GM23338 (cell line): ENCODE measurements at regions not wholly inside any gene's neighbourhood (a gene's known extent, or its start where the extent isn't known, plus 50 kb on each side); places are given as distances from the start of the nearest gene placed in this dataset.

Experiments used
- ATAC-seq: fragments of 200-7000 bp; cut with Tn5 transposase; 3 replicates; pipeline ENCODE4 v1.9.1; 2020
- DNase-seq: peaks from one replicate; pipeline ENCODE4 v3.0.0-alpha.2; 2015; ENCODE audit warnings: low spot score
- H2AFZ ChIP-seq: fragments of 200-600 bp; sonication (generic); 2 replicates; pipeline ENCODE4 v1.8.0; 2016; ENCODE audit warnings: antibody characterized with exemption, mild to moderate bottlenecking, moderate library complexity
- H3F3A ChIP-seq: fragments of 200-600 bp; sonication (generic); replicated peaks from 2 replicates; pipeline ENCODE4 v1.8.0; 2017; ENCODE audit warnings: antibody characterized with exemption, mixed run types, low read depth
- H3K27ac ChIP-seq: fragments of 200-600 bp; sonication (generic); 2 replicates; pipeline ENCODE4 v1.6.1; 2016; ENCODE audit warnings: low read depth
- H3K27me3 ChIP-seq: fragments of 200-600 bp; sonication (generic); 2 replicates; pipeline ENCODE4 v1.8.0; 2016; ENCODE audit warnings: mild to moderate bottlenecking, mixed run types, moderate library complexity; ENCODE audit not compliant: insufficient read depth
- H3K36me3 ChIP-seq: fragments of 200-600 bp; sonication (generic); 2 replicates; pipeline ENCODE4 v1.8.0; 2016; ENCODE audit warnings: mild to moderate bottlenecking; ENCODE audit not compliant: insufficient read depth
- H3K4me1 ChIP-seq: fragments of 200-600 bp; sonication (generic); 2 replicates; pipeline ENCODE4 v1.8.0; 2016; ENCODE audit warnings: mild to moderate bottlenecking, moderate library complexity; ENCODE audit not compliant: insufficient read depth
- H3K4me2 ChIP-seq: fragments of 200-600 bp; sonication (generic); 2 replicates; pipeline ENCODE4 v1.7.1; 2017; ENCODE audit warnings: mixed run types
- H3K4me3 ChIP-seq: fragments of 200-600 bp; sonication (generic); 2 replicates; pipeline ENCODE4 v1.6.1; 2016; ENCODE audit warnings: mixed run types
- H3K79me2 ChIP-seq: fragments of 200-600 bp; sonication (generic); replicated peaks from 2 replicates; pipeline ENCODE4 v1.8.0; 2017; ENCODE audit warnings: mild to moderate bottlenecking; ENCODE audit not compliant: insufficient read depth
- H3K9me2 ChIP-seq: fragments of 200-600 bp; sonication (generic); 2 replicates; pipeline ENCODE4 v1.8.0; 2017; ENCODE audit not compliant: insufficient read depth
- H4K20me1 ChIP-seq: fragments of 200-600 bp; sonication (generic); replicated peaks from 2 replicates; pipeline ENCODE4 v1.8.0; 2017; ENCODE audit warnings: mild to moderate bottlenecking; ENCODE audit not compliant: insufficient read depth
- H3K27ac Mint-ChIP-seq: 2 replicates; pipeline ENCODE4 v1.8.0; 2020; ENCODE audit warnings: inconsistent platforms, mild to moderate bottlenecking, moderate library complexity, mixed read lengths
- H3K27me3 Mint-ChIP-seq: 3 replicates; pipeline ENCODE4 v1.8.0; 2022; ENCODE audit warnings: low read depth, mild to moderate bottlenecking, moderate library complexity, mixed read lengths, inconsistent platforms; ENCODE audit not compliant: insufficient read depth, poor library complexity
- H3K36me3 Mint-ChIP-seq: 3 replicates; pipeline ENCODE4 v1.8.0; 2021; ENCODE audit warnings: low read depth, mild to moderate bottlenecking, inconsistent platforms, moderate library complexity, mixed read lengths
- H3K4me1 Mint-ChIP-seq: 3 replicates; pipeline ENCODE4 v1.8.0; 2020; ENCODE audit warnings: mild to moderate bottlenecking, inconsistent platforms, mixed read lengths
- H3K4me3 Mint-ChIP-seq: 3 replicates; pipeline ENCODE4 v1.8.0; 2021; ENCODE audit warnings: moderate library complexity, mild to moderate bottlenecking, inconsistent platforms, mixed read lengths
- H3K9me3 Mint-ChIP-seq: 3 replicates; pipeline ENCODE4 v1.8.0; 2020; ENCODE audit warnings: moderate library complexity, mild to moderate bottlenecking, inconsistent platforms, mixed read lengths
- CTCF ChIP-seq, 2 experiments: fragments of 200-600 bp in 1 of 2; sonication (generic) in 1 of 2; conservative IDR thresholded peaks; 2 replicates each; pipeline versions ENCODE4 v1.5.1 to v1.6.1; 2016 to 2017; ENCODE audit warnings: antibody characterized with exemption in 2 of 2, low read depth in 2 of 2, mild to moderate bottlenecking in 2 of 2, moderate library complexity in 1 of 2
- EZH2 ChIP-seq: fragments of 200-600 bp; sonication (generic); IDR thresholded peaks from one replicate; pipeline ENCODE4 v1.8.0; 2017; ENCODE audit warnings: antibody characterized with exemption, mild to moderate bottlenecking, low read depth; ENCODE audit not compliant: unreplicated experiment
- EZH2phosphoT487 ChIP-seq: fragments of 200-600 bp; sonication (generic); IDR thresholded peaks from one replicate; pipeline ENCODE4 v1.8.1; 2018; ENCODE audit warnings: antibody characterized with exemption; ENCODE audit not compliant: unreplicated experiment
- JUNB ChIP-seq: IDR thresholded peaks from one replicate; pipeline ENCODE4 v1.6.1; 2016; ENCODE audit warnings: antibody characterized with exemption; ENCODE audit not compliant: unreplicated experiment
- NANOG ChIP-seq: IDR thresholded peaks from 2 replicates; pipeline ENCODE4 v1.6.1; 2016; ENCODE audit warnings: antibody characterized with exemption, borderline replicate concordance
- POLR2AphosphoS5 ChIP-seq: IDR thresholded peaks from 2 replicates; pipeline ENCODE4 v1.6.1; 2016; ENCODE audit warnings: antibody characterized with exemption, low read depth
- REST ChIP-seq: IDR thresholded peaks from one replicate; pipeline ENCODE4 v1.6.1; 2018; ENCODE audit warnings: antibody characterized with exemption; ENCODE audit not compliant: unreplicated experiment
- STAT1 ChIP-seq: IDR thresholded peaks from one replicate; pipeline ENCODE4 v1.6.1; 2016; ENCODE audit warnings: antibody characterized with exemption; ENCODE audit not compliant: unreplicated experiment
- ZNF331 ChIP-seq: fragments of 250-450 bp; sonication (Bioruptor Pico); IDR thresholded peaks from 2 replicates; pipeline ENCODE4 v1.5.0; 2020; ENCODE audit warnings: low read depth, mild to moderate bottlenecking, moderate library complexity
- ZNF462 ChIP-seq: fragments of 250-450 bp; sonication (Bioruptor Pico); IDR thresholded peaks from 2 replicates; pipeline ENCODE4 v1.5.0; 2020; ENCODE audit warnings: mild to moderate bottlenecking, moderate library complexity

- TF ChIP-seq ZNF462 (no peak), EZH2 (no peak)
Measured at GRCh38 chr3:64388886-64389285, 163.6 kb upstream of the PRICKLE2 start (continued).

- H3K4me1 ChIP-seq, result no peaks in the 10 kb centered on the region; the same call in 1 of the 2 replicates
- no peak overlapping the region for H3K4me3 Mint-ChIP-seq
- H3K4me2 ChIP-seq, result no peak overlapping the region
- no peaks in the 10 kb centered on the region for H3K9me3 Mint-ChIP-seq
- H3F3A ChIP-seq, result no peaks in the 10 kb centered on the region
- H3K4me3 ChIP-seq, result no peak overlapping the region
- no peaks in the 10 kb centered on the region for H3K79me2 ChIP-seq
- H3K4me1 Mint-ChIP-seq, result no peaks in the 10 kb centered on the region
- no peak for DNase-seq
- no peak overlapping the region for H2AFZ ChIP-seq
- no peak for ATAC-seq
- no peak overlapping the region for H3K27ac ChIP-seq
- H3K9me2 ChIP-seq, result 0 out of 2 replicates have a peak, but pooled peaks cover 4% of the 10 kb centered on the region
- H3K36me3 ChIP-seq, result no peaks in the 10 kb centered on the region
- no peaks in the 10 kb centered on the region for H3K27me3 Mint-ChIP-seq
- no peak overlapping the region for H3K27ac Mint-ChIP-seq
- H4K20me1 ChIP-seq, result no peaks in the 10 kb centered on the region; the same call in 1 of the 2 replicates
- H3K36me3 Mint-ChIP-seq, result no peaks in the 10 kb centered on the region
- H3K27me3 ChIP-seq, result no peaks in the 10 kb centered on the region
- TF ChIP-seq POLR2AphosphoS5, result no peak
- no peak for TF ChIP-seq JUNB
- TF ChIP-seq EZH2phosphoT487, result no peak
- no peak for TF ChIP-seq STAT1
- no peak for TF ChIP-seq NANOG
- TF ChIP-seq REST, result no peak
- no peak for TF ChIP-seq ZNF331
- no peak for TF ChIP-seq CTCF (conservative IDR thresholded peaks at IDR 0.05; ENCODE audit: low read depth in 2 of 2)
Measured at GRCh38 chr3:64387688-64388087, 162.4 kb upstream of the PRICKLE2 start.
